HG03575 (cell line): ENCODE measurements at regions not wholly inside any gene's neighbourhood (a gene's known extent, or its start where the extent isn't known, plus 50 kb on each side); places are given as distances from the start of the nearest gene placed in this dataset.
"Not testable (repeated sequence)": the region's sequence is repeated elsewhere in the genome, so short reads cannot be mapped to it uniquely, and the experiment has no call there.

ENCODE experiments used
- ATAC-seq: cut with Tn5 transposase; IDR thresholded peaks from one replicate; pipeline ENCODE4 v1.9.1; 2021; ENCODE audit not compliant: unreplicated experiment, insufficient number of reproducible peaks, low FRiP score; ENCODE audit errors: extremely low read depth

DNA sequence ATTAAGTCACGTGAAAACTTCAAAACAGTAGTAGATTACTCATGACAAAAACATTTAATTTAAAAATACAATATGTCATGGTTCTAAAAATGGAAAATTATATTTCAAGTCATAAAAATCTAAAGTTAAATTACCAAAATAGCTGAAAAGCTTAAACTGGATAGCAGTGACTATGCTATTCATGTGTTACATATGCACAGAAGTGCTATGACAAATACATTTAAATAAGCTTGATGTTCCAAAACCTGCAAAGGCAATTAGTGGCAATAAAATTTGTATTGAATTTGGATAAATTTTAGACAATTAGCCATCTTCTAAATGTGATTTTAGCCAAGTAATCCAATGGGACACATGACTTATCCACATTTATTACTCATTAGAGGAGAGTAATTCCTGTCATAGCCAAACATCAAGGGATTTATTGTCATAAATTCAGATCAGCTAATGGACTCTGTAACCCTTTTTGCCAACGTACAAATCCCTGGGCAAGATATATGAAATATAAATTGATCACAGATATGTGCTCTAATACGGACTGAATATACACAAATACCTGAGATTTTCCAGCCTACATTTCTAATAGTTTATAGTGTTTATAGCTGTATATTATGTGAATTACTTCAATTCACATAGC is 419.4 kb downstream of the ISL1 start:
- no peak for ATAC-seq

DNA sequence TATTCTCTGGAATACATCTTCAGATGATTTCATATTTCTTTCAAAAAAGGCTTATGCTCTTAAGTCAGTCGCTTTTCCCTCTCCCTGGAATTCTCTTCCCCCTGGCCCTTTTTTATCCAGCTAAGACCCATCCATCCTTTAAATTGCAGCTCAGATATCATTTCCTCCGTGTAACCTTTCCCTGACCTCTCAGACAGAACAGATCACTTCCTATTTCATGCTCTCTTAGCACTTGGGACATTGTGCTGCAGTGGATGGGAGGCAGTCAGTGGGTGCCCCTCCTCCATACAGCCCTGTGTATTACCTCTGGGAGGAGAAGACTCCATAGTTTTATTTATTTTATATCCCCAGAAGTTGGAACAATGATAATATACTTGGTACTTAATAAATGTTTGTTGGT is 423.4 kb downstream of the ISL1 start:
- no peak for ATAC-seq

DNA sequence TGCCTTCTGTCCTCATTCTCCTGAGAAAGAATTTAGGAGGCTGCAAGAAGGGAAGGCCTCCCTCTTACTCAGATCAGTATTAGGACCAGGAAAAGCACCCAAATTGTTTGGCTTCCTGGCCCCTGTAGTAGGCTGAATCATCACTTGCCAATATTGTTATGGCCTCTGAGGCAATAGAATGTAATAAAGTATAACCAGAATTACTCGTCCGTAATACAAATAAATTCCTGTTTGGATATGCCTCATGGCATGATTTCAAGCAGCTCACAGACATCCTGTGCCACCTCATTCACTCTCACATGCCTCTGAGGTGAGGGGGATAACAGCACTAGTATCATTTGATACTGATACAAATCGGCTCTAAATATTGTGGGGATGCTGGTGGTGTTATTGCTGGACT is 427.3 kb downstream of the ISL1 start:
- ATAC-seq: no peak

DNA sequence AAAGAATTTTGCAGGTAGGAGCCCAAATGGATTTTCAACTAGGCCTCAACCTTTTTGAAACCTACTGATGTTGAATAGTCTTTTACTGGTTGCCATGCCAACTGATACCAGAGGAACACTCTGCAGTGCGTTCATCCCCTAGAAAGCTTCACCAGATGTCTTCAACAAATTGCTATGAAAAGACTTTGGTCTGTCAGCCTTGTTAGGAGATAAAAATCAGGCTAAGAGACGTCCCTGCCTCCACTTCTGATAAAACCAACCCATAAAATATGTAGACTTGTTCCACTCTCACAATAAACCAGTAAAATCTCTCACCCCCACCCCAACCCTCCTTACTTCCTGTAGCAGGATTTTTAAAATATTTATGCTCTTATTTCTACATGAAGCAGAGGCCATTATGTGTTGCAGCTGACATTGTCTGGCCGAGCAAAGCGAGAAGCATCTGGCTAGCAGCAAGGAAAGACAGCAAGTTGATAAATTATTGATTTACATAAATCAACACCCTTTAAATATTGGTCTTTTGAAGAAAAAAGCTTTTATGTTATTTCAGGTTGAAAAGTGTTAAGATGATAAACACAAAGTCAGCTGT is 428.7 kb downstream of the ISL1 start:
- no peak for ATAC-seq

DNA sequence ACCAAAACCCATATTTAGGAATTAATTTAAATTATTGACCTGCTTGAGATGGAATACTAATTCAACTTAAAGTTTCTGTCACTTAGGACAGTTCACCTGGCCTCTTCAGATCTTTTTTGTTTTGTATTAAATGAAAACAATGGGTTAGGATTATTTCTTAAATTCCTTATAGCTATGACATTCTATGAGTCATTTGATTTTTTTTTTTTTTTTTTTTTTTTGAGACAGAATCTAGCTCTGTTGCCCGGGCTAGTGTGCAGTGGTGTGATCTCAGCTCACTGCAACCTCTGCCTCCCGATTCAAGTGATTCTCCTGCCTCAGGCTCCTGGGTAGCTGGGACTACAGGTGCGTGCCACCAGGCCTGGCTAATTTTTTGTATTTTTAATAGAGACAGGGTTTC is 431.6 kb downstream of the ISL1 start:
- ATAC-seq: not testable (repeated sequence)

DNA sequence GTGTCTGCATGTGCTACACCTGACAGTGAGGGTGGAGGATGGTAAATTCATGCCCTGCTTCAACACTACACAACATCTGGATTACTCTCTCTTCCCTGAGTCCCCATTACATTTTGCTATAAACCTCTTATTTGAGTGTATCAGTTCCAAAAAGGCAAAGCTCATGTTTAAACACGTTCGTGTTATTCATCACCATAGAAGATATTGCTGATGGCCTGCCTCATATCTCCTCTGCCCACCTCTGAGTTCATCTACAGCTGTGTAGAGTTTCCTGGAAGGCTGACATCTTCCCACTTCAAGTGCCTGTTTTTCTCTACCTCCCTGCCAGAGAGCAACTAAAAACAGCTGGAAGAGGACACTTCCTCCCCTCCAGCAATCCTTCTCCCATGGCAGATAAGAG is 433.2 kb downstream of the ISL1 start:
- ATAC-seq: no peak

DNA sequence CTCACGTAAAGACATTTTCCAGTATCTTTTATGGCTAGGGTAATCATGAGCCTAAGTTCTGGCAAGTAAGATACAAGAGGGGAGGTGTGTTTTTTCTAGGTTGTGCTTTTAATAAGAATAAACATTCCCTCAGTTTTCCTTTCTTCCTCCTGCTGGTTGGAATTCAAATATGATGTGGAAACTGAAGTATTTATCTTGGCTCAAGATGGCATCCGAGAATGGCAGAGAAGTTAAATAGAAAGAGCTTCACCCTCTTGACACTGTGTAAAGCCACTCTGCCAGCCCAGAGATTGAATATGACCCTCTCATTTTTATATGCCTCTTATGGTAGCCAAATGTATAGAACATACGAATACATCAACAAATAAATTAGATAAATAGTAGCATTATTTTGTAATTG is 438.4 kb downstream of the ISL1 start:
- no peak for ATAC-seq

DNA sequence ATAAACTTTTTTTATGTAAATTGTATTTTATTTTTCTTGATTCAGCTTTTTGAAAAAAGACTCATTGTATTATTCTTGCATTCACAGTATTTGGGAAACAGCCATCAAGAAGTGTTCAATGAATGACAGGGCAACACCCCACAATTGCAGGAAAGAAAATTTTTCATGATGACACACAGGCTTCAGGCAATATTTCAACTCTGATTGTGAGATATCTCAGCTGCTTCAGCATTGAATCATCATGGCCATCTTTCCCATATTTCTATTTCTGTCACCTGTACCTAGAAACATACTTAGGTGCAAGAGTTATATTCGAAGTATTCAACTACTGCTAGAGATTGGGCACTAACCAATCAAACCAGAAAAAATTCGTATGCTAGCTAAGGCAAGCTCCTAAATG is 446.0 kb downstream of the ISL1 start:
- ATAC-seq: no peak

DNA sequence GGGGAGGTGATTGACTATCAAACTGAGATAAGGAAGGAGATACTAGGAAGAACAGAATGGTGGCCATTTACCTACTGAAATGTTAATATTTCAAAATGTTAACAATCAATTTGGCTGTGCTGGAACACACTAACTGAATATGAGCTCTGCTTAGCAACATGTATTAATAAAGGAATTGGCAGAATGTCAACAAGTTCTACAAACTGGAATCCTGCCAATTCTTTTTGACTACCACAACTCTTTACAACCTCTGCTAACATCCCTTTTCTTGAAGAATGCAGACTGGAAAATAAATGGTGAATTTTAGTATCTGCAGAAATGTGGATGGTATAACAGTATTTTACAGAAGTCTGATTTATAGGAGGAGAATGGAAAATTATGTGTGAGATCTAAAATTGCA is 446.4 kb downstream of the ISL1 start:
- no peak for ATAC-seq

DNA sequence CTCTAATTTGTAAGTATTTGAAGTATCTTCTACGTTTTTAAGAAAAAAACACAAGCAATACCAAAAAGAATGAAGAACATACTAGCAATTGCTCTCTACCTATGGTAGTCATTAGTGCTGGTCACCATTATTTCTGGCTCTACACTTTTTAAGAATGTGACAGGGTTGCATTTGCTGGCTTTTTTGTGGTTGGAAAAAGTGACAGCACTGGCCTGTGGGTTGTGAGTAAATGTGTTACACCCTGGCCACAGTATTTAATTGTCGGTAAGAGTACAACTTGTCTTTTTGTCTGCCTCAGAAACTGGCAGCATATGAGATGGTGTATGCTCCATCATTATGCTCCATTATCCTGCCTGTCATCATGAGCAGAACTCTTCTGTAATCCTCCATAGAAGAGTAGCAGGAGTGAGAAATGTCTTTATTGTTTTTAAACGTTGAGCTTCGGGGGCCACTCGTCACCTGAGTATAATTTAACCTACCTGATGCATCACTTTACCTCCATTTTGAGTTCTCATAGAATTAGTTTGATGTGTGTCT is 449.8 kb downstream of the ISL1 start:
- no peak for ATAC-seq

DNA sequence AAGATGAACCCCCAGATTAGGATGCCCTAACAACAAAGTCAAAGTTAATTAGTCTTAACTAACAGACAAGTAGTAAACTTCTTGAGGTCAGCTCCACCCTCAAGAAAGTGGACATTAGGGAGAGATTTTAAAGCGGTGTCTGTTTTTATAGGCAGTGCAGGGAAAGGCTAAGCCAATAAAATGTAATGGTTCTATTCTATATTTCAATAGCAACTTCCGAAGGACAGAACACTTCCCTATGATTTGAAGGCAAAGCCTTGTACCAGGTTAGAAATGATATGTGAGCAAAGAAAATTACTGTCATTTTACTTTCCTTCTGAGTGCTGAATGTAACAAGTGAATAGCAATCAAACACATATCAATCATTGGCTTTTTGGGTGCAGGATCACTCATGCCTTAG is 455.2 kb downstream of the ISL1 start:
- ATAC-seq: no peak

DNA sequence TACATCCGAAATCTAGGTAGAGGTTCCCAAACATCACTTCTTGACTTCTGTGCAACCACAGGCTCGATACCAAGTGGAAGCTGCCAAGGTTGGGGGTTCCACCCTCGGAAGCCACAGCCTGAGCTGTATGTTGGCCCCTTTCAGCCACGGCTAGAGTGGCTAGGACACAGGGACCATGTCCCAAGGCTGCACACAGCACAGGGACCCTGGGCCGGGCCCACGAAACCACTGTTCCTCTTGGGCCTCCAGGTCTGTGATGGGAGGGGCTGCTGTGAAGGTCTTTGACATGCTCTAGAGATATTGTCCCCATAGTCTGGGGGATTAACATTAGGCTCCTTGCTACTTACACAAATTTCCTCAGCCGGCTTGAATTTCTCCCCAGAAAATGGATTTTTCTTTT is 460.6 kb downstream of the ISL1 start:
- no peak for ATAC-seq

DNA sequence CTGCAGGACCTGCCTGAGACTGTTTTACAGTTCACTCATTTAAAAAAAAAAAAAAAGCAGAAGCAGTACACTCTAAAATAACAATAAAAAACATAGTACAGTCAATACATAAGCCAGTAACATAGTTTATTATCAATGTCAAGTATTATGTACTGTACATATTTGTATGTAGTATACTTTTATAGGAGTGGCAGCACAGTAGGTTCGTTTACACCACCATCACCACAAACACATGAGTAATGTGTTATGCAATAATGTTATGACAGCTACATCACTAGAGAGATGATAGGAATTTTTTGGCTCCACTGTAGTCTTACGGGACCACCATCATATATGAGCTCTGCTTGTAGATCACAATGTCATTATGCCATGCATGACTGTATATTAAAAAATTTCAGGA is 462.8 kb downstream of the ISL1 start:
- no peak for ATAC-seq

DNA sequence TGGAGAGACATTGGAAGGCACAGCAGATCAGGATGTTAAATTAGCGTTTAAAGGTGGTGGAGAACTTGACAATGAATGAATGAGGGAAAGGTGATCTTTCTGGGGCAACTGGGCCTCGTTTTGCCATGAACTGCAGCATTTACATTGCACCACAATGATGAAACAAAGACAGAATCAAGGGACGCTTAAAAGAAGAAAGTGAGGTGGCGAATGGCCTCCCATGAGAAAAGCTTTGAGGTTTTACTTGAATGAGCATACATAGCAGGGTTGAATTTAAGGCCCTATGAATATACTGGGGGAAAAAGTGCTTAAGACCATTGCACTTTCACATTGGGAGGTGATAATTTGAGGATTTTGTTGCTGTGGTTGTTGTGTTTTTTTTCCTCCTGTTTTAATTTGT is 476.4 kb downstream of the ISL1 start:
- no peak for ATAC-seq

DNA sequence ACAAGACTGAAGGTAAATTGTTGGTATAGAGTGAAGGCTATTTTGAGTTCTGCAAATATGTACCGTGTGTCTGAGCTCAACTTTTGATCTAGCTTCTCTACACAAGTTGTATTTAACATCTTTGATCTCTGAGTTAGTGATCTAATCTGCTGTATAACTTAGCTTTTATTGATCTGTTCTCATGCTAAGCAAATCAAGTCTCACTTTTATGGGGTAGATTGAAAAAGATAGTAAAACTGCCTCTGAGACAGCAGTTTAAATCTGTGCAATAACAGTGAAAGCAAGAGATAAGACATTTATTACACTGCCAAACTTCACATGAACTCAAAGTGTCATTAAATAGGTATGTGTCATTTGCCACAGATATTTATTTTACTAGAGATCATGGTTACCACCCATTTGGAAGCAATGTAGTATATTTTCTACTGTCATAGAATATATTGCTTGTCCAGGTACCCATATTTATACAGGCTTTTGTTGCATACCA is 477.3 kb downstream of the ISL1 start:
- ATAC-seq: no peak

DNA sequence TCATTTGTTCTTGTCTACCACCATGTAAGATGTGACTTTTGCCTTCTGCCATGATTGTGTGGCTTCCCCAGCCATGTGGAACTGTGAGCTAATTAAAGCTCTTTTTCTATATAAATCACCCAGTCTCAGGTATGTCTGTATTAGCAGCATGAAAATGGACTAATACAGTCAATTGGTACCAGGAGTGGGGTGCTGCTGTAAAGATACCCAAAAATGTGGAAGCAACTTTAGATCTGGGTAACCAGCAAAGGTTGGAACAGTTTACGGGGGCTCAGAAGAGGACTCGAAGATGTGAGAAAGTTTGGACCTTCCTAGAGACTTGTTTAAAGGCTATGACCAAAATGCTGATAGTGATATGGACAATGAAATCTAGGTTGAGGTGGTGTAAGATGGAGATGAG is 488.9 kb downstream of the ISL1 start:
- ATAC-seq: no peak

DNA sequence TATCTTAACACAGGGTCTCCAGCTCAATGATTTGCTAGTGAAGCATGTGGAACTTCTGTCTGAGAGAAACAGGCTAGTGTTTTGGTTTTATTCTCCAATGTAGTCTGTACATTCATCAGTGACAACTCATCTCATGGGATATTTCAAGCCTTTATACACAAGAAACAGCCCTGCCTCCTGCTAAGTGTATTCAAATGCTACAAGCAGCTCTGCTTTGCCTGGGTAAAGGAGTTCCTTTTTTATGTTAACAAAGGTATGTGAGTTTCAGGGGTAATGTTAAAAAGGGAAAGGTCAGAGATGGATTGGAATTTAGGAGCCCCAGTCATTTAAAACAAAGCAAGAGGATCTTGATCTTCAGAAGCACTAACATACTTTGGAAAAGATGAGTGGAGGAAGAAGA is 498.7 kb downstream of the ISL1 start:
- ATAC-seq: no peak

DNA sequence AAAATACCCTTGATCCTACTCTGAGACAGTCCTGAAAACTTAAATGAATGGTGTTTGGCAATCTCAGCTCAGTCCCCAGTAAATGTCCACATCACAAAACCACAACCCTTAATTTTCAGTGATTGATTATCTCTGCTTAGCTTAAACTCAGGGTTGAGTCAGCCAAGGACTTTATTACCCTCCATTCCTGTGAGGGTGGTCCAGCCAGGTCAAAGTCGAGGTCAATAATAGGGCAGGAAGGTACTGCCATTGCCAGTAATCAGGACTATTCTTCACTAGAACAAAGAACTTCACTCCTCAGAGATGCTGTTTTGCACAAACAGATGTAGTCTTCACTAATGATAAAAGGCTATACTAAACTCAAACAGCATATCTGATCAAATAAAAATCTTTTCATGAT is 499.4 kb downstream of the ISL1 start:
- no peak for ATAC-seq

DNA sequence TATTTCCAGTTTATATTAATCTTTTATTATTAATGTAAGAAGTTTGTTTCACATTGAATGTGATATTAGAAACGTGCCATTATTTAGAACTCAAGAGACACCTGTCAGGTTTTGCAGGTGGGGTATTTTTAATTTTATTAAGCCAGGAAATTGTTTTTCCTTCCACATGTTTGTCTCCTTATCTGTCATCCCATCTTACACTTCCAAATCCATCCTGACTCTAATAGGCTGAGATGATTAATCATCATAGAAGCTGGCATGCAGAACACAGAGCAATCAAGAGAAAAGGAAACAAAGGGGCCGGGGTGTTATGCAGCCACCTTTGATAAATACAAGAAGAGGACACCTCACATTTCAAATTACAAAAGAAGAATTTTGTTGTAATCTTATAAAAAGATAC is 506.5 kb downstream of the ISL1 start:
- ATAC-seq: no peak

DNA sequence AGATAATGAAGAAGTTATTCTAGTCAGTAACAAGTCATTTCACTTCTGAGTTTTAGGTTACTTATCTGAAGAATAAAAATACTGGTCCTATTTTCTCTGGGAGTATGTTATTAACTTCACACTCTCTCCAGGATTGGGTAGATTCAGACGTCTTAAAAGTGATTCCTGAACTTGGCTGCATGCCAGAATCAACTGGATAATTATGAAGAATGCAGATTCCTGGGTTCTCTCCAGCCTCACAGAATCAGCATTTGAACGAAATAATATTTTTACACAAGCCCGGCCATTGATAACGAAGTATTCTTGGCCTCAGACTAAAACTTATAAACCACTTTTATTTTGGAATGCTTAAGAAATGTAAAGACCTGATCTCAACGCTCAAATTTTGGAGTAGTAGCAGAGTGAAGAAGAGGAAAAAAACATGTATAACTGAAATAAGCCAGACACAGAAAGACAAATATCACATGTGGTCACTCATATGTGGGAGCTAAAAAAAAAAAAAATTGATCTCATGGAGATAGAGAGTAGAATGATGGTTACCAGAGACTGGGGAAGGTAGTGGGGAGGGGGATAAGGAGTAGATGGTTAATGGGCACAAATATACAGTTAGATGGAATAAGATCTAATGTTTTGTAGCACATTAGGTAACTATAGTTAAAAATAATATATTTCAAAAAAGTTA is 507.3 kb downstream of the ISL1 start:
- ATAC-seq: no peak
